COLO668 (cell line): ENCODE measurements at regions not wholly inside any gene's neighbourhood (a gene's known extent, or its start where the extent isn't known, plus 50 kb on each side); places are given as distances from the start of the nearest gene placed in this dataset.

Experiments used
- DNase-seq: peaks from one replicate; lab custom pipeline; 2025; ENCODE audit not compliant: unreplicated experiment; lab: John Stamatoyannopoulos, UW

DNA sequence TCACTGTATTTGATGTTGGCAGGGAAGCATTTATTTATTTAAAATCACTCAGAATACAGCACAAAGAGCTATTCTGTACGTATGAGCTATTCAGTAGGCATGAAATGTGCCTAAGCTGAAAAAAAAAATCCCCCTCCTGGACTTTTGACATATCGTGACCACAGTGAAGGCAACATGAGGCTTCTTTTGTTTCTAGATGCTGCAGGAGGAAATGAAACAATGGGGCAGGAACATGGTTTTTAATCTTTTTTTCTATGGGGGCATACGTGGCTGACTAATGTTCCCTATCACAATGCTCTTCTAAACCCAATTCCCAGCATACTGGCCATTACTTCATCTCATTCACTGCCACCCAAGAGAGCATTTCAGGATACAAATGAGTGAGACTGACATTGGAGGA, 191.0 kb upstream of the PMFBP1 start:
- DNase-seq: no peak

DNA sequence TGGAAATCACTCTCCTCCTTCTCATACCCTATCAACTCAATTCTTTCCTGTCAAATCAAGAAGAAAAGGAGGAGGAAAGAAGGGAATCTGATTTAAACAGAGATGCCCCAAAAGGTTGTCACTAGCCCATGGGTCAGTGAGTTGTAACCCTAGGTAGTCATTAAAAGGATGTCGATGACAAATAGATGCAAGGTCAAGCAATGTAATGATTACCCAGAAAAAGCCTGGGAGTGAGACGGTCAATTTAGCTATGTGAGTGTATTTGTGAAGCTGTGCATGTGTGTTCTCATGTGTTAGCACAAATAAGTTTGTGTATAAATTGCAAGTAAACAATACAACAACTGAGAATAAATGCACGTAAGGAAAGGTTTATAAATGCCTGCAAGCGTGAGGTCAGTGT, 190.5 kb upstream of the PMFBP1 start:
- DNase-seq: no peak

DNA sequence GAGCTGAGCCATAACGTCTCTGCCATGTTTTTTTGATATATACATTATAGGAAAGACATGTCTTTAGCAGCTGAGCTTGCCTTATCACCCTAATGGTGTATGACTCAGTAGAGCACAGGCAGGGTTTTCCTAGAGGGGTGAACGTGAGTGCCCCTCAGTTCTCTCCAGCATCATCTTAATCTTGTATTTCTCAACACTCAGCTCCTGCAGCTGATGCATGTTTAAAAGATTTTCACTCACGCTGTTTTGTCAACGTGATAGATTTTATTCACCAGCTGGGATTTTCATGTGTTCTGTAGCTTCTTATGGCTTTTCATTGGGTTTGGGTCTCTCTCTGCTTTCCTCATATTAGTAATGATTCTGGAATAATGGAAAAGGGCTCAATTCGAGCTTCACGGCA, 186.0 kb upstream of the PMFBP1 start:
- DNase-seq: no peak

DNA sequence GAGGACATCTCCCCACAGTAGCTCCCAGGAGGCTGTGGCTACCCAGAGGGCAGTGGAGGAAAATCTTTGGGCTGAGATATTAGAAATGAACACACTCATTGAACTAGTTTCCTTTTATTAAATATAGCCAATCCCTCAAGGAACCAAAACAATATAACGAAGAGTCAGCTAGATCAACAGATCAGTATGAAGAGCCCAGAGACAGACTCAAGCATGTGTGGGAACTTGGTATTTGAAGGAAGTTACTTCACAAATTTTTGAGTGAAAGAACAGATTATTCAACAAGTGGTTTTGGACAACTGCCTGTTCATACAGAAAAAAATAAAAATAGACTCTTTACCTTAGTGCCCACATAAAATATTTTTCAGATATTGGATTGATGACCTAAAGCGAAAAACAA, 183.6 kb upstream of the PMFBP1 start:
- no peak for DNase-seq

DNA sequence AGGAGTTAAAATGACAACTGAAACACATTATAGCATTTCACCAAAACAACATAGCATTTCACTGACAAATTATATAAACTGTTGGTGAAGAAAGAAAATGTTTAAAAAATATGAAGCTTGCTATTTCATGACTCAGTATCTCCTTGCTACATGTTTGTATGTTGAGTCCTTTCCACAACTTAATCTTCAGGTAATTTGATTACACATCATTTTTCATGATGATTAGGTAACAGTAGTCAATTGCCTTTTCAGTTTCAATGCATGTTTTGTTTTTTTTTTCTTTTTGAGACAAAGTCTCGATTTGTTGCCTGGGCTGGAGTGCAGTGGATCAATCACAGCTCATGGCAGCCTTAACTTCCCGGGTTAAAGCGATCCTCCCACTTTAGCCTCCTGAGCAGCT, 177.8 kb upstream of the PMFBP1 start:
- DNase-seq: no peak

DNA sequence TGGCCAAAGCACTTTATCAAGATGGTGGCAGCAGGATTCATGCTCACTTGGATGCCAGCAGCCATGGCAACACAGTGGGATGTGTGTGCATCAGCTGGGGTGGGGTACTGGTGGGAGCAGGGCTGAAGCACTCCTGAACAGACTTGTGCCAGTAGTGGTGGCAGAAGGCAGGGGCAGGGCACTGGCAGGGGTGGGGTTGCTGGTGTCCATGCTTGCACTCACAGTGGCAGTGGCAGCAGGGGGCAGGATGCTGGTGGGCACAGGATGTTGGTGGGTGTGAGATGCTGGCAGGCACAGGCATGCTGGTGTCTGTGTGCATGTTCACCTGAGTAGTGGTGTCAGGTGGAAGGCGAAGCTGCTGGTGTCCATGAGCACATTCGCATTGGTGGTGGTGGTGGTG, 161.0 kb upstream of the PMFBP1 start:
- DNase-seq: no peak

DNA sequence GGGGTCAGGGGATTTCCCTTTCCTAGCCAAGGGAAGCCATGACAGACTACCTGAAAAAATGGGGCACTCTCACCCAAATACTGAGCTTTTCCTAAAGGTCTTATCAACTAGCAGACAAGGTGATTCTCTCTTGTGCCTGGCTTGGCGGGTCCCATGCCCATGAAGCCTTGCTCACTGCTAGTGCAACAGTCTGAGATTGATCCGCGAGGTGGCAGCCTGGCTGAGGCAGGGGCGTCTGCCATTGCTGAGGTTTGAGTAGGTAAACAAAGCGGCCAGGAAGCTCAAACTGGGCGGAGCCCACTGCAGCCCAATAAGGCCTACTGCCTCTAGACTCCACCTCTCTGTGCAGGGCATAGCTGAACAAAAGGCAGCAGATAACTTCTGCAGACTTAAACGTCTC, 152.6 kb upstream of the PMFBP1 start:
- no peak for DNase-seq

DNA sequence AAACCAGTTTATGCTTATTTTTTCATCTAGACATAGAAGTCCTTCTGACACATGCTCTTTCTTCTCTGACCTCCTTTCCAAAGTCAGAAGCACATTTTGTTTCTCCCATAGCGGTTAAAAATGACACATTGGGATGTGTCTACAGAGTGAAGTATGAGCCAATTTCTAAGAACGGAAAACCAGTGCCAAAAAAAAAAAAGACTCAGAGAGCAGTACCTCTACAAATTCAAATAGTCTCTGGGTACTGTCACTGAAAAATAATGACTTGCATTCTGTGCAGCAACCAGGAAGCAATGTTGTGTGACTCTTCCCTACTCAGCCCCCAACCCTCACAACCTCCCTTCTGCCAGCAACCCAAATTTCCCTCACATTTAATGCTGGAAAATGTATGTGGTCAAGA, 145.5 kb upstream of the PMFBP1 start:
- no peak for DNase-seq

DNA sequence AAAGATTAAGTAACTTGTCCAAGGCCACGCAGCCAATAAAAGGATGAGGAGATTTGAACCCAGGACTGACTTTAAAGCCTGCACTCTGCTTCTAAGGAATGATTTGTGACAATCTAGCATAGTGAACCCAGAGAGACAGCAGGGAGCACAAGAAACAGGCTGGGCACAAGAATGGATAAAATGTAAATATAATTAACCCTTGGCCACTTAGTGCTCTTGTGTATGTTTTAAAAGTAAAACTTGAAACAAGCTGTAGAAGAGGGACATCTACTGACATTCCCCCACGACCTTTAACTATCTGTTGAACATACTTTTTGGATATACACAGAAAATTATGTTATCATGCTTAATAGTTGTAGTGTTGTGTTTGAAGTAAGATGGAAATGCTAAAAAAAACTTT, 141.9 kb upstream of the PMFBP1 start:
- DNase-seq: no peak

DNA sequence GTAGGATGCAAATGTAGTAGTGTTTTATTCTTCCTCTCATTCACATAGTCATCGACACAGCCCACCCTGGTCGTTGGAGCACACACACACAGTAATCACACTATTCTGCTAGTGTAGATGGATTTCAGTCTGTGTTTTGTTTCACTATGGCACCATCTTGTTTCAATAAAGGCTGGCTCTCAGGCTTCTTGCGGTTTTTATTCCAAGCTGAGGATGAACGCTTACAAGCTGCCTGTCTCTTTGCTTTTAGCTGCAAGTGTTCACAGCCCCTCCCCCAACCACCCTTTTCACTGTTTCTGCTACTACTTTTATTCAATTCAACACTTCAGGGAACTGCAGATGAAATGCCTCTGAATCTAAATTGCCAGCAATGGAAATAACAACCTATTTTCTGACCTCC, 140.9 kb upstream of the PMFBP1 start:
- DNase-seq: no peak

DNA sequence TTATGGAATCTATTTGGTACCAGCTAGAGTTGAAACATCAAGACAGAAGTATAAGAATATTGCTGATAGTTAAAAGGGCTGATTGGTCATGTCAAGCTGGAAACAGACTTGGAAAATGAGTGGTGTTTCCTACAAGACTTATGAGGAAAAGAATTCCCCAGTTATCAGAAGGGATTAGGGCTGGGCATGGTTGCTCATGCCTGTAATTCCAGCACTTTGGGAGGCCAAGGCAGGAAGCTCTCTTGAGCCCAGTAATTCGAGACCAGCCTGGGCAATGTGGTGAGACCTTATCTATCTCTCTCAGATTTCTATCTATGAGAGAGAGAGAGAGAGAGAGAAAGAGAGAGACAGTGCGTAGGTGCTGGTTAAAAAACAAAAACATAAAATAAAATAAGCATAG, 139.5 kb upstream of the PMFBP1 start:
- no peak for DNase-seq

DNA sequence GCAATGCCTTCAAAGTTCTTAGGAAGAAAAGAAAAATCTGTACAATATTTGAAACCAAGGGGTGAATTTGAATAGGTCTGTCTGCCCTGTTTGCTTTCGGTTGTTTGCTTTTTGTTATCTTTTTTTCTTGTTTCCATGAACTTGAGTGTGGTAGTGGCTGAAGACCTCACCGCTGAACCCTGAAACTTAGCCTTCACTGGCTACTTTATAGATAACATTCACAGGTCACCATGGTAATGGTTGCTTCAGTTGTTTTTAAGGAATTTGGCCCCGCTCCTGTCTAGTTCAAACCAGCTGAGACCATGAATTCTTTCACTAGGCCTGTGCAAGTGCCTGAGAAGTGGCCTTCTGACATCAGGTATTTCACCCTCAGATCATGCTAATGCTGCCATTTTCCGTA, 137.0 kb upstream of the PMFBP1 start:
- no peak for DNase-seq

DNA sequence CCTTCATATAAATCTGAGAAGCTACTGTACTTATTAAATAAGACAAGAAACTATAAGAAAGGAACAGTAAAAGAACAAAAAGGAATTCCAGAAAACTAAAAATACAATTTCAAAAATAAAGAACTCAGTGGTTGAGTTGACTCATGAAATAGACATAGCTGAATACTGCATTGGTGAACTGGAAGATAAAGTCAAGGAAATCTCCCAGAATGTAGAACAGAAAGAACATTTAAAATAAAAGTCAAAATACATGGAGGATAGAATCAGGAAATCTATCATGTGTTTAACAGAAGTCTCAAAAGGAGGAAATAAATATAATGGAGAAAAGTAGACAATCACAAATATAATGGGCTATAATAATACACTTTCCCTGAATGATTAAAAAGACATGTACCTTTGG, 136.4 kb upstream of the PMFBP1 start:
- no peak for DNase-seq

DNA sequence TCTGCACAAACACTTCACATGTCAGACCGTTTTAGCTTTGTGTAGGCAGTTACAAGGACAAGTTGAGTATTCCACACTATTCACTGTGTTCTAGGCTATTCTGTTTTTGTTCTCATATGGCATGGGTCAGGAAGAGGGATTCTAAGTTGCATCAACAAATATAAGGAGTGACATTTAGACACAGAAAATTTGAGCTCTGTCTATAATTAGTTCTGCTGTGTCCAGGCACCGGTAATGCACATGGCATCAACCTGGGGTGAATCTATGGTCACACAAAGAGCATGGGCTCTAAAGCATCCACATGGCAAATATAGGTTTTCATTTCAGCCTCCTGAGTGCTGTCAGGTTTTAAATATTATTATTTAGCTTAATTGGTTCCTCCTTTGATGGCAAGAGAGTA, 130.4 kb upstream of the PMFBP1 start:
- DNase-seq: no peak

DNA sequence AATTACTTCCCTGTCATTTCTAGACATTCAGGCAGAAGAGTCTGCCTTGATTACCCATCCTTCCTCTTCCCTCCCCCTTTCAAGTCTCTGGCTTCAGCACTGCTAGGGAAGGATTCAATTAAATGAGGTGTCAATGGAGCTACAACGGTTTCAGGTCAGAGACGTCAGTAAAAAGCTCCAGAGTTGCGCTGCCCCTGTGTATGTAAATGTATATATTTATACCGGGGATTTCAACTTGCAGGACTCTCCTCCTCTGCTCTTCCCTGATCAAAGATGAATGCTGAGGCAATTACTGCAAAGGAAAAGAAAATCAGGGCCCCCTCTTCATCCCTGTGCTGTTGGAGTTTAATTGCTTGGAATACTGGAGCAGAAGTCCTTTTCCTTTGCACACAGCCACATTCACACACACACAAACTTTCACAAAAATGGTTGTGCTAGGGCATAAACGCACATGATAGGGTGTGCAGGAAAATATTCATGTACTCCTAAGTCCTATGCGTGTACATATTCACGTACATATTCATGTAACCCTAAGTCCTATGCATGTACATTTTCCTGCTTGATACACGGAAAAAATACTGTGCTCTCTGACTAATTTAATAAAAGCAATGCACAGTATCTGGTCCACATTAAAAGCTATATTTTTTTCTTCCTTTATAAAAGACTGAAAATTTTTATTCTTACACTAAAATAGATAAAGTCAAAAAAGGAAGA, 129.7 kb upstream of the PMFBP1 start:
- no peak for DNase-seq

DNA sequence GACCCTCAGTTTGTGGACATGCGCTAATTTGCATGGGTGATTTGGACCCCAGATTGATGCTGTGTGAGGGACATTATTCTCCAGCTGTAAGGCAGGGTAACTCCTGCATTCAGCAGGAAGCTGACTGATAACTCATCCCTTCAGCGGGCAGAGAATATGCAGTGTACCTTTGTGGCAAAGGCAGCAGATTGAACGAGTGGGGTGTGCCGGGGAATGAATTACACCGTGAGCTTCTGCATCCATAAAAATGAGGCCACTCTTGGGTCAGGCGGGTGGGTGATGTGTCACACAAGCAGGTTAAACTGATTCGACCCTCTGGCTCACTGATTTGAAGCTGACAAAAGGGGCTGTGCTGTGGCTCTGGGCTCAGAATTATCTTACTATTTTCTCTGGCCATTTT, 128.9 kb upstream of the PMFBP1 start:
- peak; percentile 45 for DNase-seq

DNA sequence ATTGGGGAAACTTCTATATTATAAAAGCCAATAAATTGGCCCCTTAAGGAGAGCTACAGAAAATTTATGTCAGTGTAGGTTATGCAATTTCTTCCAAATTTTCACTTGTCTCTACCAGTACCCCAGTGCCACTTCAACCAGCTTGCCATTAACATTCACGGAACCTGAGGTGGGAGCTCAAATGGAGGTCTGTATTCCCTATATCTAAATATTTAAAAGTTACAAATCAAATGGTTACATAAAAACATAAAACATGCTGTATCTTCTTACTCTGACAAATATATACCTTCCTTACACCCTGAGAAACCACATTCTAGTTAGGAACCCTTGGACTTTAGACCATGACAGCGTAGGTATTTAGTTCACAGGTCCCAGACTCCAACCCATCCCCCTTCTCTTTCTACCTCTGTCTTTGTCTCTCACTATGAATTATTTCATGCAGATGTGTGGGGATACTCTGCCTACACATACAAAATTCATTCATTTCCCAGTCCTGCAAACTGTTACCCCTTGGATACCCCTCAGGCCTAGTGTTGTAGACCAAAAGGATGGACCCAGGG, 127.8 kb upstream of the PMFBP1 start:
- no peak for DNase-seq

DNA sequence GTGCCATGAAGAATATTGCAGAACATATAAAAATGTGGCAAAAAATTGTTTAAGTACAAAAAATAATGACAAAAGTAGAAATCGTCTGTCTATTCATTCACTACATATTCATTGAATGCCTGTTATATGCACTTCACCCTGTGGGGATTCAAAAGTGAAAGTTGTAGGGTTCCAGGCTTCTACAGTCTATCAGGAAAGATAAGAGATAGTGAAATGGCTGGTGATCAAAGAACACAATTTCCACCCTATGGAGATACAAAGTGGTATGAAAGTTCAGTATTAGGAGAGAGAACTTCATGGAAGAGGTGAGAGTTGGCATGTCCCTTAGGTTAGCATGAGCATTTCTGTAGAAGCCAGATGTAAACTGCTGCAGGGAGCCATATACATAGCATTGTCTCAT, 127.0 kb upstream of the PMFBP1 start:
- DNase-seq: no peak

DNA sequence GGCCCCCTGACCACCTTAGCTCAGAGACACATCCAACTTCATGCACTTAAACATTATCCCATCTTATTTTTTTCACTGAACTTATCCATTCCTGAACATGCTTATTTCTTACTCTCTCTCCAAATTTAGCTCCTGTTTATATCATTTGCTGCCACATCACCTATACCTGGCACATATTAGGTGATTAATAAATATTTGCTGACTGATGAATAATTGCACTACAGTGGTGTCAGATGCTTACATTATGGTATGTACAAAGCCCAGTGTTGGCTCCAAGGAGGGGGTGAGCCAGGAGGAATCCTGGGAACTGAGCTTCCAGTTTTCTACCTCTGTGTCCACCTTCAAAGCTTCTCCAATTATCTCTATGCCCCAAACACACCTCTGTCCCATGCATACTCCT, 124.0 kb upstream of the PMFBP1 start:
- DNase-seq: no peak

DNA sequence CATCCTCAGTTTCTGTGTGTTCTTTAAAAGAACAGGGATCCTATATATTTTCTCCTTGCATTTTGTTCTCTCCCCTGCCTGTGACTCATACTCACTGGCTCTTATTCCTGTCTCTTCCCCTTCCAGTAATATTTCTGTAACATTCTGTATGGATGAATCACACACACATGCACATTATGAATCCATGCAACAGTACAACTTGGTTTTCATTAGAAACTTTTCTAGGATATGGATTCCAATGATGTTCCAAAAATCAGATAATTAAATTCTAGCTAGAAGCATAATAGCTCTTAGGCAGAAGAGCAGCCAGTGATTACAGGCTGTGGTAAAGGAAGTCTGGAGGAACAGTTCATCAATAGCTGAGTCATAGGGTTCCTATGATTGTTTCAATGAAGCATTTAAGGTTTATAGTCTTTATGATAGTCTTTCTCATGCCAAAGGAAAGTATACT, 119.6 kb upstream of the PMFBP1 start:
- no peak for DNase-seq

DNA sequence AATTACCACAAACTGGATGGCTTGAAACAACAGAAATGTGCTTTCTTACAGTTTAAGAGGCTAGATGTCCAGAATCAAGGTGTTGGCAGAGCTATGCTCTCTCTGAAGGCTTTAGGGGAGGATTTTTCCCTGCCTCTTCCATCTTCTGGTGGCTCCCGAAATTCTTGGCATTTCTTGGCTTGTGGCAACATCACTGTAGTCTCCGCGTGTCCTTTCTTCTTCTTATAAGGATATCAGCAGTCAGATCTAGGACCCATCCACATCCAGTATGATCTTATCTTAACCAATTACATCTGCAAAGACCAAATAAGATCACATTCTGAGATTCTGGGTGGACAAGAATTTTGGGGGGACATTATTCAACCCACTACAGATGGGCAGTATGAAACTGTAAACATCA, 119.2 kb upstream of the PMFBP1 start:
- no peak for DNase-seq

DNA sequence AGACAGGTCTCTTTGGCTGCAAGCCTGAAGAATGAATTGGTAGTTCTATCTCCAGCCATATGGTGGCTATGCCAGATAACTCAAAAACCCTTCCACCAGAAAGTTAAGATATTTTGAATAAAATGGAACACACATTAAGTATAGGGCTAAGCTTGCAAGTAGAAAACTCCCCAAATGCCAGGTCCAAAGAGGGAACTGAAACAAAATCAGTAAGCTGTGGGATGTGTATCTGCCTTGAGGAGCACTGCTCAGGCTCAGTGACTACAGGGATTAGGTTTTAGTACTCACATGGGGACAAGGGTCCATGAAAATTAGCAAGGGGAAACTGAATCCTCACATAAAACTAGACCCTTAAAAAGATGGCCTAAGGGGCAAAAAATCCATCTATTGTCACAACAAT, 115.7 kb upstream of the PMFBP1 start:
- DNase-seq: no peak

DNA sequence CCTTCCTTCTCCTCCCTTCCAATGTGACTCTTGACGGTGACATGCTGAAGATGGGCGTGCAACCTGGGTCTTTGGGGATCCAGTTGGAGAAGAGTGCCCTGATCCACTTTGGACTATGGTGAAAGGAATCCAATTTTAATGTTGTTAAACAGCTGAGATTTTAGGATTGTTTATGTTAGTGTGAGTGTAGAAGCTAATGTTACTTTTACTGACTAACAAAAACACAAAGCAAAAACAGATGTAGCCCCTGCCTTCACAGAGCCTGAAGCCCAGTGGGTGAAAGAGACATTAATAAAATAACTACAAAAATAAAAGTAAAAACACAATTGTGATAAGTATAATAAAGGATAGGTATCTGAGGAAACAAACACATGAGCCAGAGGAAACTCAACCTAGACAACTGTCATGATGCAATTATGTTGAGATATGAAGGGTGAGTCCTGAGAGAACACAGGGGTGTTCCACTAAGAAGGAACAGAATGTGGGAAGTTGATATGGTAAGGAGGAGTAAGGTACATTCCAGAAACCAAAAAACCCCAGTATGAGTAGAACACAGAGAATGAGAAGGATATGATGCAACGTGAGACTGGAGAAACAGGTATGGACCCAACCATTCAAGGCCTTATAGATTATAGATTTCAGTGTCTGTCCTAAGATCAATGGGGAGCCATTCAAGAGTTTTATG, 115.1 kb upstream of the PMFBP1 start:
- DNase-seq: no peak
